ENCODE measurements at regions not wholly inside any gene's neighbourhood (a gene's known extent, or its start where the extent isn't known, plus 50 kb on each side); places are given as distances from the start of the nearest gene placed in this dataset.

GRCh38 chr1:239209591-239209990 is 176.8 kb upstream of the CHRM3 start:
- DNase-seq = no peak

GRCh38 chr1:239204401-239204800 is 182.0 kb upstream of the CHRM3 start:
- no peak for DNase-seq

- DNase-seq = no peak
Measured at GRCh38 chr1:239197871-239198270, 188.5 kb upstream of the CHRM3 start.

- no peak for DNase-seq
Measured at GRCh38 chr1:239189998-239190512, 196.3 kb upstream of the CHRM3 start.

- DNase-seq = no peak
Measured at GRCh38 chr1:239186487-239186886, 199.9 kb upstream of the CHRM3 start.

- DNase-seq = no peak
Measured at GRCh38 chr1:239185245-239185619, 201.1 kb upstream of the CHRM3 start.

- no peak for DNase-seq
Measured at GRCh38 chr1:239184561-239185244, 201.7 kb upstream of the CHRM3 start.

- DNase-seq = no peak
Measured at GRCh38 chr1:239178961-239179360, 207.4 kb upstream of the CHRM3 start.

- DNase-seq = no peak
Measured at GRCh38 chr1:239174880-239175279, 211.5 kb upstream of the CHRM3 start.

- no peak for DNase-seq
Measured at GRCh38 chr1:239170828-239171227, 215.5 kb upstream of the CHRM3 start.

- DNase-seq = no peak
Measured at GRCh38 chr1:239169276-239169675, 217.1 kb upstream of the CHRM3 start.

GRCh38 chr1:239164451-239165180 is 221.8 kb upstream of the CHRM3 start:
- no peak for DNase-seq

- no peak for DNase-seq
Measured at GRCh38 chr1:239155466-239156091, 230.8 kb upstream of the CHRM3 start.

GRCh38 chr1:239151937-239152336 is 234.4 kb upstream of the CHRM3 start:
- no peak for DNase-seq

GRCh38 chr1:239140968-239141367 is 245.4 kb upstream of the CHRM3 start:
- DNase-seq = no peak

- DNase-seq = no peak
Measured at GRCh38 chr1:239139801-239140200, 246.6 kb upstream of the CHRM3 start.

- no peak for DNase-seq
Measured at GRCh38 chr1:239128541-239128940, 257.8 kb upstream of the CHRM3 start.

GRCh38 chr1:239126884-239127283 is 259.5 kb upstream of the CHRM3 start:
- DNase-seq = no peak

GRCh38 chr1:239125893-239126292 is 260.5 kb upstream of the CHRM3 start:
- DNase-seq = no peak

GRCh38 chr1:239125027-239125426 is 261.3 kb upstream of the CHRM3 start:
- no peak for DNase-seq

GRCh38 chr1:239123260-239123659 is 263.1 kb upstream of the CHRM3 start:
- no peak for DNase-seq

- DNase-seq = no peak
Measured at GRCh38 chr1:239112101-239112935, 274.1 kb upstream of the CHRM3 start.

GRCh38 chr1:239107676-239108075 is 278.7 kb upstream of the CHRM3 start:
- DNase-seq = no peak
